ENCODE measurements at regions not wholly inside any gene's neighbourhood (a gene's known extent, or its start where the extent isn't known, plus 50 kb on each side); places are given as distances from the start of the nearest gene placed in this dataset.

DNA sequence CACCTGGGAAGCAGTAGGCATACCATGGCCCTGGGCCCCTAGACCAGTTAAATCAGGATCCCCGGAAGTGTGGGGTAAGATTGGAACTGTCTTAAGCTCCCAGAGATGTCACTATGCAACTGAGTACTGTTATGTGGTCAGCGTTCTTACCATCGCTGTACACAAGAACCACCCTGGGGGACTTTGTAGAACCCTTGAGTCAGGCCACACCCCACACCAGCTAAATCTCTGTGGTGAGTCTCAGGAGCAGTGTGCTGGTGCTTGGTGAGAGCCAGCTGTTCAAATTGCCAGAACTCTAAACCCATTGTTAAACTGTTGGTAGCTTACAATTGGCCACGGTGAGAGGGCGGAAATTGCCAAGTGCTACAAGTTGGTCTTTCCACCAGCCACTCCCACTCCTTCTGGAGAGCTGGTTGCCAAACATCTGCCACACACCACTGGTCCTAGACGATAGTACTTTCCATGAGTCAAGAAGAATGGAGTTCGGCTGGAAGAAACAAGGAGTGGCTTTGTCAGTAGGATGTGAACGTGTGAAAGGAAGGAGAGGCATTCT, 80.5 kb upstream of the SYNDIG1 start:
- no peak overlapping the region for H3K27ac ChIP-seq
- TF ChIP-seq, protein P1, sequence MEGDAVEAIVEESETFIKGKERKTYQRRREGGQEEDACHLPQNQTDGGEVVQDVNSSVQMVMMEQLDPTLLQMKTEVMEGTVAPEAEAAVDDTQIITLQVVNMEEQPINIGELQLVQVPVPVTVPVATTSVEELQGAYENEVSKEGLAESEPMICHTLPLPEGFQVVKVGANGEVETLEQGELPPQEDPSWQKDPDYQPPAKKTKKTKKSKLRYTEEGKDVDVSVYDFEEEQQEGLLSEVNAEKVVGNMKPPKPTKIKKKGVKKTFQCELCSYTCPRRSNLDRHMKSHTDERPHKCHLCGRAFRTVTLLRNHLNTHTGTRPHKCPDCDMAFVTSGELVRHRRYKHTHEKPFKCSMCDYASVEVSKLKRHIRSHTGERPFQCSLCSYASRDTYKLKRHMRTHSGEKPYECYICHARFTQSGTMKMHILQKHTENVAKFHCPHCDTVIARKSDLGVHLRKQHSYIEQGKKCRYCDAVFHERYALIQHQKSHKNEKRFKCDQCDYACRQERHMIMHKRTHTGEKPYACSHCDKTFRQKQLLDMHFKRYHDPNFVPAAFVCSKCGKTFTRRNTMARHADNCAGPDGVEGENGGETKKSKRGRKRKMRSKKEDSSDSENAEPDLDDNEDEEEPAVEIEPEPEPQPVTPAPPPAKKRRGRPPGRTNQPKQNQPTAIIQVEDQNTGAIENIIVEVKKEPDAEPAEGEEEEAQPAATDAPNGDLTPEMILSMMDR (conservative IDR thresholded peaks at IDR 0.05) = no peak

DNA sequence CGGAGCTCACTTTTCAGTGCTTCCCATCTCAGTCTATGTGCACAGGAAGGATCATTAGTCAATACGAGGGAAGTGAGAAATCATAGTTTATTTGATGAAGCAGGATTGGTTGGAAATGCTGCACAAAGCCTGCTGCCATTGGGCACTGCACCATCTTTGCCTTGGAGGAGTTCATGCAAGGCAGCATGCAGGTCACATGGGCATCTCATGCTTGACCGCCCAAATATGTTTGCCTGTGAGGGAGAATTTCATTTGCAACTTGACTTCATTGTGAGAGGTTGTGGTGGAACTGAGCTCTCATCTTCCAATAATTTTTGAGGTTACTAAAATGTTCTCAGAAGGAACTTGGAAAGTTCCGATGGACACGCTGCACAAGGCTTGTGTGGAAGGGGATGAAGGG, 83.9 kb upstream of the SYNDIG1 start:
- TF ChIP-seq, protein P1 (conservative IDR thresholded peaks at IDR 0.05) = no peak
- H3K27ac ChIP-seq = no peak overlapping the region

DNA sequence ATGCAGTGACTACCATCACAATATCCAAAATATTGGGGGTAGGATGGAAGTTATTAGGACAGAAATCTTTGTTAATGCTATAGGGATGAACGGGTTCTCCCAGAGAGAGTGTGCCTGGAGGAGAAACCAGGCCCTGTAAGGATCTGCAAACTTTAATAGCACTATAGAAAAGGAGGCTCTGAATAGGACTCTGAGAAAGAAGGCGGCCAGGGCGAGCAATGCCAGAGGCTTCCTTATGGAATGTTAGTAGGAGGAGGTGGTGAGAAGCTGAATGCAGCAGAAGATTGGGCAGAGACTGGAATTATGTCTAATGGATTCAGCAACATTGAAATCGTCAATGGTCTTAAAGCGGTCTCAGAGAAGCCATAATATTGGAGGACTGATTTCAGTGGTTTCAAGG, 84.6 kb upstream of the SYNDIG1 start:
- no peak overlapping the region for H3K27ac ChIP-seq
- TF ChIP-seq, protein P1 (conservative IDR thresholded peaks at IDR 0.05) = no peak

DNA sequence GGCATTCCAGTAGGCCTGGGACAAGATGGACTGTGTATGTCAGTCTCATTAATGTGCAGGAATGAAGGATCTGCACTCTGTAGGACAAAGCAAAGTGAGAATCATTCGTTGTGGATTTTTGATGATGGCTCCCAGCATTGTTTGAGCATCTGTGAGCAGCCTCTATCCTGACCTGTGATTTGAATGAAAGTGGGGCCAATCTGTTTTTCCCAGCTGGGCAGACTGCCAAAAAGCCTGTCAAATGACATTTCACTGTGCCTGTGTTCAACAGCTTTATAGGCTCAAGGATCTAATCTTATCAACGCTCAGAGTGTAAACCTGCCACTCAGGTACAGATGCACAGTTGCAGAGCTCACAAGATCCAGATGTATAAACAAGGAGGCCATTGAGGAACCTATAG, 86.7 kb upstream of the SYNDIG1 start:
- TF ChIP-seq, protein P1 (conservative IDR thresholded peaks at IDR 0.05) = no peak
- H3K27ac ChIP-seq = no peak overlapping the region

DNA sequence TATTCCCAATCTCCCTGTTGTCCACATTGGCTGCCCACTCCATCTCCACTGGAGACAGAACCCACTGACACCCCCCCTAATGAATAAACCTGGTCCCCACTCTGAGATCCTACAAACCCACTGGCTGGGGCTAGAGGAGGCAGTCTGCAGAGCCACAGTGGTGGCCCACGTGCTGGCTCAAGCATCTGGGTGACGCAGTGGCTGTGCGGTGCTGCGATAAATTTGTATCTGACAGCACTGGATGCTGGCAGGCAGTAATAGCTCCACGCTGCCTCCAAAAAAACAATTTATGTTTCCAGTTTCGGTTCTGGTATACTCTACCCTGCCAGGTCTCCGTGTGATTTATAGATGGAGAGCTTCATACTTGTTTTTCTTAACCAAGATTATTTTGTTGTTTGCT, 87.1 kb upstream of the SYNDIG1 start:
- H3K27ac ChIP-seq = no peak overlapping the region
- TF ChIP-seq, protein P1 (conservative IDR thresholded peaks at IDR 0.05) = no peak

DNA sequence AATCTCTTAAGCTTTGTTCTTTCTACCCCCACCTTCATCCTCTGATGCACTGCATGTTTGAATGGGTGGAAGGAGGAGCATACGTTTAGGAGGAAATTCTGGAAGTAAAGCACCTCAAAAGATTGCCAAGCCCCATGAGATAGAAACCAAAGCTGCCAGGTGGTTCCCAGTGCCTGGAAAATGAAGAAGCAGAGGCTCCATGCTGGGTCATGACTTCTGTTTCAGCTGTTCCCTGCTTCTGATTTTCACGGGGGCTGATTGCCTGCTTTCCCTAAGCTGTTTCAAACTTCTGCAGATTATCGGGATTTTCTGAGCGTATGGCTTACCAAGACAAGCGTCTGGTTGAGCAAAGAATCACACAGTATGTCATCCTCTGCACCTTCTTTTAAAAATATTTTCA, 87.5 kb upstream of the SYNDIG1 start:
- TF ChIP-seq, protein P1 (conservative IDR thresholded peaks at IDR 0.05) = no peak
- H3K27ac ChIP-seq = no peak overlapping the region

DNA sequence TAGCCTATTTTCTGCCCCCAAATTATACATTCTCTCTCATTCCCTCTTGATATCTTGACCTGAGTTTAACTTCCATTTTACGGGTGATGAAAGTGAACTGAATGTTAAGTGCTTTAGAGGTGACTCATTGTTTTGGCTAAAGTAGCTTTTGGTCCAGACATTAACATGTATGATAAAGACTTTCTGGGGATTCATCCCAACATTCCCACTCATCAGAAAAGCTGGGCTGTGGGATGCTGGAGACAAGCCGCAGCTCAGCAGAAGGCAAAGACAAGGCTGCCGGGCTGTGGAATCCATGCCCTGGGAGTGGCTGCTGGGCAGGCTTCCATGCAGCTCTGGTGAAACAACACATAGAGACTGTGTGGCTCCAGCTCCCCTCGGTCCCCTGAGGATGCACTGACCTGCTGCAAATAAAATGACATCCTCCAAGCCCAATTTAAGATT, 89.9 kb upstream of the SYNDIG1 start:
- no peak overlapping the region for H3K27ac ChIP-seq
- TF ChIP-seq, protein P1 (conservative IDR thresholded peaks at IDR 0.05) = no peak

Measured in VCaP (cell line).